Skin epidermis (tissue), 12 donors: ENCODE measurements at regions not wholly inside any gene's neighbourhood (a gene's known extent, or its start where the extent isn't known, plus 50 kb on each side); places are given as distances from the start of the nearest gene placed in this dataset.
A peak's percentile ranks its signal among the peaks of the same experiment; 100 is the strongest.
"Not testable (repeated sequence)": the region's sequence is repeated elsewhere in the genome, so short reads cannot be mapped to it uniquely, and the experiment has no call there.

Source experiments
- H3K27ac ChIP-seq, 21 experiments: fragments of 200-600 bp; sonication (generic) in 11 of 21; one replicate each; pipeline ENCODE4 v1.5.0; 2020; ENCODE audit warnings: mild to moderate bottlenecking in 3 of 21, inconsistent platforms in 2 of 21, moderate library complexity in 2 of 21
- H3K4me3 ChIP-seq, 7 experiments: fragments of 200-600 bp; sonication (generic) in 2 of 7; one replicate each; pipeline ENCODE4 v1.5.0; 2020; ENCODE audit warnings: inconsistent platforms in 2 of 7, mild to moderate bottlenecking in 2 of 7, moderate library complexity in 1 of 7

DNA sequence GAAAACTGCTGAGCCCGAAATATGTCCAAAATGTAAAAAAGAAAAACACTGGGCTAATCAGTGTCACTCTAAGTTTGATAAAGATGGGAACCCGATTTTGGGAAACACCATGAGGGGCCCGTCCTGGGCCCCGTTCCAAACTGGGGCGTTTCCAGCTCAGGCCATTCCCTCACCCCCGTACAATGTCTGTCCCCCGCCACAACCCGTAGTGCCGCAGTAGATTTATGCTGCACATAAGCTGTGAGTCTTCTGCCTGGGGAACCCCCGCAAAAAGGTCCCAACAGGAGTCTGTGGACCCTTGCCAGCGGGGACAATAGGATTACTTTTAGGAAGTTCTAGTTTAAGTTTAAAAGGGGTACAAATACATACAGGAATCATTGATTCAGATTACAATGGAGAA, 275.5 kb downstream of the C7orf25 start:
- not testable (repeated sequence) for H3K27ac ChIP-seq, H3K4me3 ChIP-seq

- Histone ChIP-seq H3K27ac (peak overlapping the region in 1 of 21 experiments; percentile 15), H3K4me3 (no peak overlapping the region)
Measured at GRCh38 chr7:42628054-42628453, 283.8 kb downstream of the C7orf25 start.

GRCh38 chr7:42627626-42628025, 284.2 kb downstream of the C7orf25 start:
- no peak overlapping the region for H3K4me3 ChIP-seq
- peak overlapping the region in 1 of 21 experiments; percentile 34 for H3K27ac ChIP-seq

DNA sequence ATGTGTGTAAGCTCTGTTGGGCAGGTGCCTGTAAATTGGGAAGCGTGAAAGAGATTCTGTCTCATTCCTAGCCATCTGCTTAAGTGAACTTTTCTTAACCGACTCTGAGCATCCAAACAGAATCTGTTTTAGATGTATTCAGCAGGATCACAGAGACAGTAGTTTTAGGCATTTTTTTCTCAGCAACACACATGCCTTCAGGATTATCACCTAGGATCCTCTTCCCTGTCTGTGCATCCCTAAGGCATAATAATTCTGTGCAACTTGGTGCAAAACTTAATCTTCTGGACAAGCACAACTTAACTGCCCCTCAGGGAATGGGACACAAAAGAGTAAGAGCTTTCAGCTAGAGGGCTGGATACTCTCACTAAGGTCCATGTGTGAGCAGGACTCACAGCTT, 284.8 kb downstream of the C7orf25 start:
- H3K27ac ChIP-seq, result peak overlapping the region in 2 of 21 experiments; percentile 34 to 37
- no peak overlapping the region for H3K4me3 ChIP-seq

DNA sequence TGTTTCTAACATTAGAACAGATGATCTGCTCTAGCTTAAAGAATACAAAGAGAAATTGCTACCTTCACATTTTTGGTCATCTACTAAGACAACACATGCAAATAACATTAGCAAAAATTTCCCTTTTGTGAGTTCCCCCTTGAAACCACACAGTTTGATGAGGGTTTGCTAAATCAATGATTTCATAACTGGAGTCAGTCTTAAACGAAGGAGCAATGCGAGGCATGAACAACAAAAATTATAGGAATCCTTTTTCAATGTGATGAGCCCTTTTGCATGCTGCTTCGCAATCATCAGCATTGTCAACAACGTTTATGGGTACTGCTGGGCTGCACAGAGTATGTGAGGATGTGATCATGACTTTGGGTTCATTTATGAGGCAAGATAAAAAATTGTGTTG, 286.4 kb downstream of the C7orf25 start:
- Histone ChIP-seq H3K4me3 (no peak overlapping the region), H3K27ac (no peak overlapping the region)

GRCh38 chr7:42624471-42624870, 287.4 kb downstream of the C7orf25 start:
- H3K27ac ChIP-seq, result peak overlapping the region in 1 of 21 experiments; percentile 38
- no peak overlapping the region for H3K4me3 ChIP-seq

- Histone ChIP-seq H3K27ac (peak overlapping the region in 1 of 21 experiments; percentile 24), H3K4me3 (no peak overlapping the region)
Measured at GRCh38 chr7:42621543-42622219, 290.2 kb downstream of the C7orf25 start.

DNA sequence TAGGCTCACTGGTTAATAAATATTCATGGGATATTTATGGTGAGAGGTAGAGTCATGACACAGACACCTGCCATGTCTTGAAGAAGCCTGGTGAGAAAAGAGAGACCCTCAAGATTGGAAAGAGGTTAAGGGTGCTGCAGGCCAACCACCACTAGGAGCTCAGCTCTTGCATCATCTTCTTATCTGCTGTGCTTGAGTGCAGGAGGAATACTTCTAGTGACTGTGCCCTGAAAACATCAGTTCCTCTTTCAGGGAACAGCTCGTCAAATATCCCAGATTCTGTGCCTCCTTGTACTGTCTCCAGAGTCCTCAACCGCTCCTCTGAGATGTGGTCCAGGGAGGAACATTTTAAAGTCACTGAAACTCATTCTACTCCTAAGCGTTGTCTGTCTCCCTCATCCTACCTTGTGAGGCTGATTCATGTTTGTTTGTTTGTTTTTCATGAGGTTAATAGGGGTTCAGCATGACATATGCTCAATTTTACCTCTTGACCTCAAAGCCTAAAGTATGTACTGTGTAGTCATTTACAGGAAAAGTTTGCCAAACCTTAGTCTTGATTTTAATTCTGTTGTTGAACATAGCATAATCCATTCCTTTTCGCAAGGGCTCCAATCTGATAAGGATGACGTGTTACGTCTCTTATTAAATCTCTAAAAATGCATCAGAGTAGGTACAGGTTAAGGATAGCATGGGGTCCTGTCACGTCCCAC, 293.1 kb downstream of the C7orf25 start:
- Histone ChIP-seq H3K4me3 (no peak overlapping the region), H3K27ac (peak overlapping the region in 1 of 21 experiments; percentile 19)

DNA sequence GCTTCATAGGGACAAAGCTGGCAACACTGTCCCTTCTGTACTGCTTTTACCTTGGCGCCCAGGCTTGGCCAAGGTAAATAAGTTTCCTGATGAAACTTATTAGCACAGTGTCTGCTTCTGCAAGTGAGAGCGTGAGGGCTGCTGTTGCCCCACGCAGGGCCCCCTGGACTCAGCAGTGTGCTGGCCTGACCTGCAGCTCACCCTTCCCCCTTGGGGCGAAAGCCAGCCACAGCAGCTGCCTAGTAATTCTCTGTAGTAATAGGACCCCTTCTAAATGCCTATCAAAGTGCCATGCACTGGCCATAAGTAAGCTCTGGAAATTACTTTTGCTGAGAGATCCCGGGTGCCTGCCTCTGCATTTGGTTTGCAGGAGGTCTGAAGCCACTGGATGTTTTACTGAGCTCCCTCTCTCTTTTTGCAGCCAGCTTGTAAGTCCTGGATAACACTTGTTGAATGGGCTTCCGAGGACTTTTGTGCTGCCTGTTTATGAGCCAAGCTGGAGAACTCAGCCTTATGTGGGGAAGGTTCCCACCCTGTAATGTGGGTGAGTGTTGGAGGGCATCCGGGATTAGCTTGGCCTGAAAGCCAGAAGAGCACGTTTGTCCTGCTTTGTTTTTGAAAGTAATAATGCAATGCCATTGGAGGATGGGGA, 293.9 kb downstream of the C7orf25 start:
- Histone ChIP-seq H3K27ac (peak overlapping the region in 1 of 21 experiments; percentile 5), H3K4me3 (no peak overlapping the region)

DNA sequence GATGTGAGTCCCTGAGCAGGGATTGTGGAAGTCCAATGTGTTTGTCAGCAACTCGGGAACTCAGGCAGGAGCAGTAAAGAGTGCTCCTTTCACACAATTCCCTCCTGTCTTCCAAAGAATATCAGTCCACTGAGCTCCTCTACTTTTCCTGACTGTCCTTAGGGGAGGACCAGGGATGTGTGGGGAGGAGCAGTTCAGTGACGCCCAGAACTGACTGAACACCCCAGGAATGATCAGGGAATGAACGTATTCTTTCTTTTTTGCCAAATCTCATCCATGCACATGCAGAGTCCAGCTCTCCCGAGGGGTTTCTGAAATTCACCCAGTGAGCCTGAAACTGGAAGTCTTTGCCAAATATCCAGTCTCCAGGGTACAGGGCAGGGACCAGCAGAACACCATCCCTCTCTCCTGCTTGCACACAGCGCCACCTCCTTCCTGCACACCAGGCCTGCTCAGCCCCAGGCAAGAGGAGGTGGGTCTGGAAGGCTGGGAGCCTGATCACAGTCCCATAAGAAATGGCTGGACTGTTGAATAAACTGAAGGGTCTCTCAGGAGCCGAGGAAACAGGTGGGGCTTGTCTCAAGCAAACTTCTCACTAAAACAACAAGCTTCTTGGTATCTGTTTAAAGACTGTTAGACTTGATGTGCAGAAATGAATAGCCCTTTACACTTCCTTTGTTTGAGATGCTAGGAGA, 294.7 kb downstream of the C7orf25 start:
- H3K4me3 ChIP-seq, result no peak overlapping the region
- peak overlapping the region in 1 of 21 experiments; percentile 5 for H3K27ac ChIP-seq

GRCh38 chr7:42614636-42615035, 297.2 kb downstream of the C7orf25 start:
- H3K4me3 ChIP-seq, result no peak overlapping the region
- peak overlapping the region in 3 of 21 experiments; percentile 15 to 68 (median 19) for H3K27ac ChIP-seq

DNA sequence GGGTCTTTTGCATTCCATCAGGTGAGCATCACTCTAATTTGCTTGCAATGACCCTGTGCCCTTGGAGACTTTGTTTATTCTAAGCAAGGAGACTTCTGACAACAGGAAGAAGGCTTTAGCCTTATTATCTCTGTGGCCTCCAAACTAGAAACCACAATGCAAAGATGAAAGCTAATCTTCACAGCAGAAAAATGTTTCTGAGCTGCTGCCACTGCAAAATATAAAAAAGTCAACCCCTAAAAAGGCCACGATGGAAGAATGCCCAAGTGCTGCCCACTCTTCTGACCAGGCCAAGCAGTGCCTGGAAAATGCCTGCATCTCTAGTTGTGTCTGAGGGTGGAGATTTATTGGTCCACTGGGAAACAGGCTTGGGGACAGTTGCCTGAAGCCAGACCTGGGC, 299.9 kb downstream of the C7orf25 start:
- Histone ChIP-seq H3K4me3 (no peak overlapping the region), H3K27ac (peak overlapping the region in 1 of 21 experiments; percentile 17)

GRCh38 chr7:42611289-42611928, 300.5 kb downstream of the C7orf25 start:
- H3K4me3 ChIP-seq, result no peak overlapping the region
- H3K27ac ChIP-seq, result peak overlapping the region in 4 of 21 experiments; percentile 8 to 17 (median 13)

DNA sequence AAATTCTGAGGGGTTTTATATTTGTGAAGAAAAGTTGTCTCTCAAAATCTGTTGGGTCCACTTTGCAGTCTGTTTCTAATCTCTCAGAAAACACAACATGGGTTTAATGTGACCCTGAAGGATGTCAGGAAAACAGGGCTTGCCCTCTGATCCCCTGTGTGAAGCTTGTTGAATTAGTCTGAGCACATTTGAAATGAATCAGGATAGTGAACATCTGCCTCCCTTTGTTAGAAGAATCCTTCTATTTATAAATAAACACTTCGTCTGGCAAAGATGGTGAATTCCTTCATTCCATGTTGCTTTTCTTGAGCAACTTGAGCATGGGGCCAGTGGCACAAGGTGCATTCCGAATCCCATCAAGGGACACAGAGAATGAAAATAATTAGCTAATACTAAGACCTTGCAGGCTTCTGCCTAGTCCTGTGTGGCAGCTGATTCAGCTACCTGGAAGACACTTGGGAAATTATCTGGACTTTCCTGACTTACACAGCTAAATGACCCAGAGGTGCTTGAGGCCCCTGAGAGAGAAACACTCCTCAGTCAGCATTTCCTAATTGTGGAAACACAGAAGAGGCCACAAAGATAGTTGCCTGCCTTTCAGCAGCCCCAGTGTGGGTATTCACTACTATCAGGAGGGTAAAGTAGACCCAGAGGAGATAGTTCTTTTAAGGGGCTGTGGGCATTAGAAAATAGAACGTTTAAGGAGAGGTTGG, 305.5 kb downstream of the C7orf25 start:
- Histone ChIP-seq H3K4me3 (no peak overlapping the region), H3K27ac (peak overlapping the region in 1 of 21 experiments; percentile 12)

GRCh38 chr7:42605406-42606192, 306.3 kb downstream of the C7orf25 start:
- no peak overlapping the region for H3K4me3 ChIP-seq
- H3K27ac ChIP-seq, result peak overlapping the region in 2 of 21 experiments; percentile 2 to 34

DNA sequence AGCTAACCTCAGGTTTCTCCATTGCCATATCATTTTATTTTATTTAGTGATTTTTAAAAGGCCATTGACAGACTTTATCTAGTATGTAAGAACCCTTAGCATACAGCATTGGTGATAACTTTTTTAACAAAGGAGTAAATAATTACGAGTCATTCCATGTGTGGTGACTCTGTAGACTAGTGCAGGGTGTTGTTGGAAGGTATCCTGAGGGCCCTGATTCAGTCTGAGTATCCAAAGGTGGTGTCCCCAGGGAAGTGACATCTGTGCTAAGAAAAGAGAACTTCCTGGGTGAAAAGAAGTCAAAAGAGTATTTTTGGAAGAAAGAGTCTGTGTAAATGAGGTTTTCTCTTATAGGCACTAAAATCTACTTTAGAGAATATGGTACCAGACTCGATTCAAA, 308.4 kb downstream of the C7orf25 start:
- Histone ChIP-seq H3K27ac (no peak overlapping the region), H3K4me3 (no peak overlapping the region)

DNA sequence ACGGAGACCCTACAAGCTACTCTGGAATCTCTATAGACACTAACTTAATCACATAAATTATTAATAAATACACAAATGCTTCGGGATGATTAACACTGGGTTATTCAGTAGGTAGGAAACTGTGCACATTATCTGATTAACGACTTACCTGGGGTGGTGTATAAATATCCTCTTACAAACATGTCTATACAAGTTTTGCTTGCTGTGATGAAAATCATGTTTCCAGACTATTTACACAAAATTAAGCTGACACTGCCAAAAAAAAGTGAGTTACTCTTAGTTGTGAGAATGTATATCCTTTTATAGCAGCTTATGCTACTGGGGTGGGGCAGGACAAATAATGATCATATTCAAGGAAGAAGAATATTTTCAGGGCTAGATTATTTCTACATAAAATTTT, 314.6 kb downstream of the C7orf25 start:
- H3K4me3 ChIP-seq, result no peak overlapping the region
- no peak overlapping the region for H3K27ac ChIP-seq

GRCh38 chr7:42596737-42597136, 315.1 kb downstream of the C7orf25 start:
- no peak overlapping the region for H3K4me3 ChIP-seq
- H3K27ac ChIP-seq, result no peak overlapping the region
